HG02759 (cell line): ENCODE measurements at regions not wholly inside any gene's neighbourhood (a gene's known extent, or its start where the extent isn't known, plus 50 kb on each side); places are given as distances from the start of the nearest gene placed in this dataset.

ENCODE experiments used
- ATAC-seq: cut with Tn5 transposase; IDR thresholded peaks from one replicate; pipeline ENCODE4 v1.9.1; 2021; ENCODE audit warnings: mild to moderate bottlenecking, moderate library complexity; ENCODE audit not compliant: unreplicated experiment

GRCh38 chr9:129476821-129477611 is 143.9 kb downstream of the C9orf50 start:
- ATAC-seq = no peak

- ATAC-seq = no peak
Observed at GRCh38 chr9:129474740-129475404, 146.0 kb downstream of the C9orf50 start.

- ATAC-seq = no peak
Observed at GRCh38 chr9:129473523-129474244, 147.2 kb downstream of the C9orf50 start.

- no peak for ATAC-seq
Observed at GRCh38 chr9:129472651-129473102, 148.2 kb downstream of the C9orf50 start.

GRCh38 chr9:129471201-129472019 is 149.5 kb downstream of the C9orf50 start:
- no peak for ATAC-seq

GRCh38 chr9:129469988-129470316 is 150.9 kb downstream of the C9orf50 start:
- ATAC-seq = no peak

- no peak for ATAC-seq
Observed at GRCh38 chr9:129469188-129469987, 151.5 kb downstream of the C9orf50 start.

GRCh38 chr9:129467739-129468666 is 152.9 kb downstream of the C9orf50 start:
- ATAC-seq = no peak

GRCh38 chr9:129467004-129467588 is 153.8 kb downstream of the C9orf50 start:
- ATAC-seq = no peak

GRCh38 chr9:129465834-129466535 is 154.9 kb downstream of the C9orf50 start:
- ATAC-seq = no peak

GRCh38 chr9:129464972-129465833 is 155.7 kb downstream of the C9orf50 start:
- no peak for ATAC-seq

GRCh38 chr9:129463994-129464393 is 156.9 kb downstream of the C9orf50 start:
- ATAC-seq = no peak

GRCh38 chr9:129463477-129463876 is 157.4 kb downstream of the C9orf50 start:
- no peak for ATAC-seq

- ATAC-seq = no peak
Observed at GRCh38 chr9:129462360-129462759, 158.5 kb downstream of the C9orf50 start.

- peak; percentile 82 for ATAC-seq
Observed at GRCh38 chr9:129460323-129461261, 160.3 kb downstream of the C9orf50 start.
